ENCODE measurements at regions not wholly inside any gene's neighbourhood (a gene's known extent, or its start where the extent isn't known, plus 50 kb on each side); places are given as distances from the start of the nearest gene placed in this dataset.
"Not testable (repeated sequence)": the region's sequence is repeated elsewhere in the genome, so short reads cannot be mapped to it uniquely, and the experiment has no call there.

DNA sequence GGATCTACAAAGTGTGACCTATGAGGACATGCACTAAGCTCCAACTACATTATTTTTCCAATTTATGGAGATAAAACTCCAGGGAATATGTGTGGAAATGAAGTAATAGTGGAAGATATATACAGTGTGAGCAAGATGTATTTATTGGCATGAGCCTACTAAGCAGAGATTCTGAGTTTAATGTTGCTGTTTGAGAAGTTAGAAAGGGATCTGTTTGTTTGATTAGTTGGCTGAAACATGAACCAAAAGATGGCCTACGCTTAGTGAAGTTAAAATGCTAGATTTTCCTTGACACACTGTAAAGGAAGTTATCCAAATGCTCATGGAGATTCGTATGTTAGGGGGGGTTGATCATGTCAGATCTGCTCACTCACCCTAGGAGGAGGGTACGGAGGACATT lies 621.7 kb downstream of the TMEM182 start:
- DNase-seq (ENCODE audit: low spot score) = no peak

- DNase-seq (ENCODE audit: low spot score) = no peak
Observed at GRCh38 chr2:103386872-103387271, 625.0 kb downstream of the TMEM182 start.

DNA sequence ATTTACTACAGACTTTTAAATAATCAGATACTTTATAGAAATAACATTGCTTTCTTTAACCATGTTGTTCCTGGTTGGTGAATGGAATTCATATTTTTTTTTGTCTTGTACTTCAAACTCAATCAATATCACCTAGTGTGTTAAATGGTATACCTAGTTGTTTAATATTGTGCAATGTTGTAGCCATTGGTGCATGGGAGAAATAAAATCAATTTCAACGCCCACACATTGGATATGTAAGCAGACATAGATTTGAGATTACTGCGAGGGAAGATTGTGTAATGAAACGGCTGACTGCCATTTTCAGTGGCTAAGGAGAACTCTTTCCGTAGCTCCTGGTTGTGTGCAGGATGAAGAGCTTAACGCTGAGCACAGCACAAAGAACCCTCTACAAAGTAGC lies 626.1 kb downstream of the TMEM182 start:
- DNase-seq (ENCODE audit: low spot score) = no peak

DNA sequence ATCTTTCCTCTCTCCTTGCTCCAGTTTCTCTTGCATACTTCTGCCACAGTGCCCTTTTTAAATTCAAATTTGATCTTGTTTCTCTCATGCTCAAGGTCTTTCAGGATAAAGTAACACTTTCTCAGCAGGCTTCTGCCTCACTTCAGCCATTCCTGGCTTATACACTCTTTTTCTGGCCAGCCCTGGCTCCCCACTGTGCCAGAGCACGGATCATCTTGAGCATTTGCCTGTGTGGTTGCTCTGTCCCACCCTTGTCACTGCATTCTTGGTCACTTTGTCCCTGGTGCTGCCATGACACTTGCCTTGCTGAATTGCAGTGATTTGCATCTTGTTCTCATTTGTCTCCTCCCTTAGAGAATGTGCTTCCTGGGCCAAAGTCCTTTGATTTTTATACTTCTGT lies 634.3 kb downstream of the TMEM182 start:
- no peak for DNase-seq (ENCODE audit: low spot score)

DNA sequence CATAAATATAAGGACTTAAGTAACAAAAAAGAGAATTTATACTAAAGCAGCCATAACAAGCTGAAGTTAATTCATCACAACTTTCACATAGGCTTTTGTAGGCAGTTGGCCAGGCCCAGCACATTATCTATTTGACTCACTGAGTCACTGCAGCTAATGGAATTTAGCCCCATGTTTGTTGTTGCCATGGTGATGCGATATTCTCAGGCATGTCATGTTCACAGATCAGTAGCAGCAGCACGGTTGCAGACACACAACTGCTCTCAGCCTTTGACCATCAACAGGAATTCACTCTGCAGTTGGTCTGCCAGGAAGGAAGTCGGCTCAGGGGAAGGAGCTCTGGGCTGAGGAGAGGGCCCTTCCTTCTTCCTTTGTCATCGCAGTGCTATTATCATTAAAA lies 639.8 kb downstream of the TMEM182 start:
- DNase-seq (ENCODE audit: low spot score) = no peak

GRCh38 chr2:103402336-103402735 lies 640.5 kb downstream of the TMEM182 start:
- no peak for DNase-seq (ENCODE audit: low spot score)

DNA sequence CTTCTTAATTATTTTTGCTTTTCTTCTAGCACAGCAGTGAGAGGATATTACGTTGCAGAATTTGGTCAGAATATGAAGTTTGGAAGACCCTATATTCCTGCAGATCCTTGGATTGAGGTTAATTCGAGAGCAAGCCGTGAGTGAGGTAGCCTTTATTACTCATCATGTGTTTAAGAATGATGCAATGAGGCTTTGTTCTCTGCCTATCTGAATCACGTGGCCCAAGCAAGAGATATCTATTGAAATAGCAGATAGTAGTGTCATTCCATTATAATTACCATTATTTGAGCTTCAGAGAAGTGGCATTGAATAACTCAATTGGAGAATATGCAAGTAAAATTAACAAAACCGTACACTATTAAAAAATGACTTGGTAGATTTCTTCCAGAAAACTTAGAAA lies 641.1 kb downstream of the TMEM182 start:
- DNase-seq (ENCODE audit: low spot score) = no peak

DNA sequence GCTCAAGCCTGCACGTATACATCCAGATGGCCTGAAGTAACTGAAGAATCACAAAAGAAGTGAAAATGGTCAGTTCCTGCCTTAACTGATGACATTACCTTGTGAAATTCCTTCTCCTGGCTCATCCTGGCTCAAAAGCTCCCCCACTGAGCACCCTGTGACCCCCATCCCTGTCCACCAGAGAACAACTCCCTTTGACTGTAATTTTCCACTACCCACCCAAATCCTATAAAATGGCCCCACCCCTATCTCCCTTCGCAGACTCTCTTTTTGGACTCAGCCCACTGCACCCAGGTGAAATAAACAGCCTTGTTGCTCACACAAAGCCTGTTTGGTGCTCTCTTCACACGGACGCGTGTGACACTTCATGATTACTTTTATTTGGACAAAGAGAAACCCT lies 641.6 kb downstream of the TMEM182 start:
- not testable (repeated sequence) for DNase-seq (ENCODE audit: low spot score)

DNA sequence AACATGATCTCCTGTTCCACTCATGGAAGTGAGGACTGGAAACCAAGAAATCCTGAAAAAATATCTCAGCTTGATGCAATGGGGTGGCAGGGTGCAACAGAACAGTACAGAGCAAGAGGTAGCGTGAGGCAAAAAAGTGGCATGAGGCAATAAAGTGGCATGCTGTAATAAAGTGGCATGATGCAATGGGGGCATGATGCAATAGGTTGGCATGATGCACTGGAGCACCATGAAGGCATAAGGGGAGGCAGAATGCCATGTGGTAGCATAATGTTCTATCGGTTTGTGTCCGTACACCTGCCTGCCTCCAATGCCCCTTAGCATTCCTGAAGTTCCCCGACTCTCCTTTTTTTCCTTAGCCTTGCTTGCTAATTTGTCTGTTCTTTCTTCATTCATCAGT lies 648.4 kb downstream of the TMEM182 start:
- no peak for DNase-seq (ENCODE audit: low spot score)

- DNase-seq (ENCODE audit: low spot score) = no peak
Observed at GRCh38 chr2:103419506-103419905, 657.7 kb downstream of the TMEM182 start.

- DNase-seq (ENCODE audit: low spot score) = no peak
Observed at GRCh38 chr2:103423100-103423499, 661.3 kb downstream of the TMEM182 start.

- no peak for DNase-seq (ENCODE audit: low spot score)
Observed at GRCh38 chr2:103427567-103427966, 665.7 kb downstream of the TMEM182 start.

DNA sequence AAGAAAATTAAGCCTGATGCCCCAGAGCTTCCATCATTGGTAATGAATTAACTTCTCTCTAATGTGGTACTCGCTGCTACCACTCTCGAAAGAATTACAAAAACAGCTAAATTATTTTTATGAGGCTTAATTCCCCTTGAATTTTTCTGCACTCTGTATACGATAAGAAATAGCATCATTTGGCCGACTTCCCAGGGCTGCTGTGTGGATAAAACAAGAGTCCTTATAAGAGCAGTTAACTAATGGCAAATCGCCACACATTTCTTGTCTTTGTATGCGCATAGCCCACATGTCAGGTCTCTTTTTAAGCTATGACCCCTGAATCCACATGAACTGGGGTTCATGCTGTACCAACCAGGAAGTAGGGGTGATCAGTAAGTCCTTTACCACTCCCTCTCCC lies 668.4 kb downstream of the TMEM182 start:
- no peak for DNase-seq (ENCODE audit: low spot score)

DNA sequence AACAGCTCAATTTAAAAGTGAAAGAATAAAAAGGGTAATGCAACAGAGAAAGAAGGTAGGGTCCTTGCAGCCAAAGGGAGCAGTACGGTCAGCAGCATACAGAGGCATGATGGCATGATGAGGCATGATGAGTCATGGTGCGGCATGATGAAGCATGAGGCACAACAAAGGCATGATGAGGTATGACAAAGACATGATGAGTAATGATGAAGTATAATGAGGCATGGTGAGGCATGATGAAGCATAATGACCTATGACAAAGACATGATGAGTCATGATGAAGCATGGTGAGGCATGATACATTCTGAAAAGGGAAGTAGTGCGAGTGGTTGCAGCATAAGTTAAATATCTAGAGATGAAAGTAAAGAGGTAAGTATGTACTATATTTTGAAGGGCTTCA lies 673.2 kb downstream of the TMEM182 start:
- no peak for DNase-seq (ENCODE audit: low spot score)

DNA sequence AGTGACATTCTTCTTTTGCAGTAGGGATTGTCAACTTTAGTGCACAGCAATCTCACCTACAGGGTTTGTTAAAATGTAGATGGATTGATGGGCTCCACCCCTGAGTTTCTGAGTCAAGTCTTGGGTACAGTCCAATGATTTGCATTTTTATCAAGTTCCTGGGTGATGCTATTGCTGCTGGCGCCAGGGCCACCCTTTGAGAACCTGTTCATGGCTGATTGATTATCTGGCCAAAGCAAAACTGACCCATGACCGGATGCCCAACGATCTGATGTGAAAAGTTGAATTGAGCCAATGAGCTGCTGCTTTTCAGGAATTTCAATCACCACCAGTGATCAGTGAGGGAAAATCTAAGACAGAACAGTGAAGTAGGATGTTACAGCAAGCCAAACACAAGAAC lies 675.3 kb downstream of the TMEM182 start:
- no peak for DNase-seq (ENCODE audit: low spot score)

DNA sequence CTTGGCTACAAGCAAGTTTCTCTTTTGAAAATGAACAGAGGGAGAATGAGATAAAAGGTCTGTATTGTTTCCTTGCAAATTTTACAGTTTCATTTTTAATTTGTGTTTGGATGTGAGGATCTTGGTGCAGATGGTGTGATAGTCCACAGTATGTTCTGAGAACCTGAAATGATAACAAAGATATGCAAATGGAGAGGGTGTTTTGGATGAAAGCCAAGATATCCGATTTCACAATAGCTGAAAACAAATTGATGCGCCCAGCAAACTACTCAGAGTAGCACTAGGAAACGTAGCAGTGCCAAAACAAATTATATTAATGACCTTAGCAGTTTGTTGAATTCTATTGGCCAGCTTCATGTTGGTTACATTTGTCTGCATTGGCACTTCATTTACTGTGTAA lies 683.5 kb downstream of the TMEM182 start:
- no peak for DNase-seq (ENCODE audit: low spot score)

DNA sequence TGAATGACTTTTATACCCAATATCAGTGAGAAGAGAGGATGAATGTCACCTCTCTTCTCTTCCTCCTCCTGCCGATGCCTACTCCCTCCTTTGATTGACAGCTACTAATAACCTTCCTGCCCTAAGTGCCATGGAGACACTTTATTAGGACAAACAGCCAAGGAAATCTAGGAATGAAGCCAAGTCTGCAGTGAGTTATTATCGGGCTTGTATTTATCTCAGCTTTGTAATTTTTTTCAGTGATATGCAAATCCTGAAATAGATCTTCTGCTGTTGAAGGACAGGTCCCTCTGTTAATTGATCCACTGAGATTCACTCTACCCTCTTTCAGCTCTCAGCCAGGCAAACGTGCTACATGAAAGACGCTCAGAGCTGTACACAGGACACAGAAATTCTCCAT lies 686.7 kb downstream of the TMEM182 start:
- no peak for DNase-seq (ENCODE audit: low spot score)

DNA sequence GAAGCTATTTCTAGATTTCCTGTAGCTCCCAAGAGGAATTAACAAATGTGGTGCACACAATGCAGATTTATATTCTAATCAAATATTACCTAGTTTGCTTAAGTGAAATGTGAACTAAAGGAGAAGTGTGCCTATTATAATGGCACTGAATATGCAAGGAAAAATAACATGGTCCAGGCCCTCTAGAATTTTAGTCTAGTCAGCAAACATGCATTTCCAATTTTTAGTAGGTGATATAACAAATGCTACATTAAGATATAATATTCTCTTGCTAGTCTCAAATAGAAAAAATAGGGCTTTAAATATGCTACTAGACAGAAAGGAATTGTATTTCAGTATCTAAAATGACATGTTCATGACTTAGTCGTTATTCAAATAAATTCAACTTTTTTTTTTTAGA lies 689.5 kb downstream of the TMEM182 start:
- no peak for DNase-seq (ENCODE audit: low spot score)

GRCh38 chr2:103459283-103459682 lies 697.5 kb downstream of the TMEM182 start:
- no peak for DNase-seq (ENCODE audit: low spot score)

- DNase-seq (ENCODE audit: low spot score) = no peak
Observed at GRCh38 chr2:103462101-103462500, 700.3 kb downstream of the TMEM182 start.

DNA sequence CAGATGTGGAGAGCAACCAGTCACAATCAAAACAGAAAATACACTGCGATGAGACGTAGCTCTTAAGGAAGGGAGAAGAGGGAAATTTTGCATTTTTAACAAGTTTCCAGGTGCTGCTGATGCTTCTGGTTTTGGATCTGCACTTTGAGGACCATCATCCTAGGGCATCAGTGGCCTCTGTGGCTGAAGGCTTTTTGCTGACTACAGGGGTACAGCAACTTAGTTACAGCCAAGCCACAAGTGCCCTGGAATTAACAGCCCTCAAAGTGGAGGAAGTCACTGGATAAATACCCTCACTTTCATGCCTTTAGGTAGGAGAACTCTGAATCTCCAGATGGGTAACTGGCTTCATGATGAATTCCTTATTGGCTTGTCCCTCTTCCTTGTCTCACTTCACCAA lies 700.9 kb downstream of the TMEM182 start:
- no peak for DNase-seq (ENCODE audit: low spot score)

DNA sequence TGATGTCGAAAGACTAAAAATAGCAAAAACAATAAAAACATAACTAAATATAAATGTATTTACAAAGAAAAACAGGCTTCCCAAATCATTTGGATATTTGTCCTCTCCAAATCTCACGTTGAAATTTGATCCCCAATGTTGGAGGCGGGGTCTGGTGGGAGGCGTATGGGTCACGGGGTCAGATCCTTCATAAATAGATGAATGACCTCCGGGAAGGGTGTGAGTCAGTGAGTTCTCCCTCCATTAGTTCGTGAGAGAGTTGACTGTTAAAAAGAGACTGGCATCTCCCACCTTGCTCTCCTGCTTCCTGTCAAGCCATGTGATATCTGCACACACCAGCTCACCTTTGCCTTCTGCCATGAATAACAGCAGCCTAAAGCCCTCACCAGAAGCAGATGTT lies 703.0 kb downstream of the TMEM182 start:
- DNase-seq (ENCODE audit: low spot score) = no peak

GRCh38 chr2:103469800-103470199 lies 708.0 kb downstream of the TMEM182 start:
- DNase-seq (ENCODE audit: low spot score) = no peak

DNA sequence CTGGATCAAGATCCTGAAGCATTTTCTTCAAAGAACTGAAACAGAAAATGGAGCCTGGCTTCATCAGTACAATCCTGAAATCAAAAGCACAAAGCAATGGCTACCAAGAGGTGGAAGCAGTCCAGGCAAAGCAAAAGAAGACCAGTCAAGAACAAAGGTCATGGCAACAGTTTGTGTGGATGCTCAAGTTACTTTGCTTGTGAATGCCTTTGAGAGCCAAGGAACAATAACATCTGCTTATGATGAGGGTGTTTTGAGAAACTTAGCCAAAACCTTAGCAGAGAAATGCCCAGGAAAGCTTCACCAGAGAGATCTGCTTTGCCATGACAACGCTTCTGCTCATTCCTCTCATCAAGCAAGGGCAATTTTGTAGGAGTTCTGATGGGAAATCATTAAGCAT lies 723.1 kb downstream of the TMEM182 start:
- DNase-seq (ENCODE audit: low spot score) = no peak

- no peak for DNase-seq (ENCODE audit: low spot score)
Observed at GRCh38 chr2:103496850-103497249, 735.0 kb downstream of the TMEM182 start.

Data from activated CD4-positive, alpha-beta T cell treated with anti-CD3 and anti-CD28 coated beads, Interleukin-2, Interleukin-4, amounts not matched to agents 100 ng/mL and 50 ng/mL, durations not matched to agents 16 hours and 8 hours (primary cell).